Common myeloid progenitor, CD34-positive (primary cell): ENCODE measurements at regions not wholly inside any gene's neighbourhood (a gene's known extent, or its start where the extent isn't known, plus 50 kb on each side); places are given as distances from the start of the nearest gene placed in this dataset.

Source experiments
- CTCF ChIA-PET: fragments of 350-600 bp; sonication (Branson Sonifier 250); formaldehyde crosslinking; loops from one replicate; lab custom pipeline; 2021; ENCODE audit warnings: antibody characterized with exemption; lab: Charles Lee
- POLR2A ChIA-PET: fragments of 350-600 bp; sonication (Branson Sonifier 250); formaldehyde crosslinking; loops from one replicate; lab custom pipeline; 2021; ENCODE audit warnings: antibody characterized with exemption; lab: Charles Lee
- DNase-seq, 3 donors: peaks; one replicate each; pipeline versions ENCODE4 v3.0.0 to v3.0.0-alpha.2; 2013
- H3K27ac ChIP-seq, 2 experiments: 1 replicate in 1 of 2; 2 replicates in 1 of 2; pipeline ENCODE4 v1.7.0; 2013; ENCODE audit warnings: inconsistent platforms in 2 of 2, low read length in 2 of 2, mild to moderate bottlenecking in 2 of 2, low read depth in 1 of 2, moderate library complexity in 1 of 2; ENCODE audit not compliant: severe bottlenecking in 2 of 2, insufficient read depth in 1 of 2, poor library complexity in 1 of 2
- H3K27me3 ChIP-seq, 5 experiments: replicated peaks in 2 of 5; 1 replicate in 3 of 5; 2 replicates in 2 of 5; pipeline versions ENCODE4 v1.6.1 to v1.7.0; 2013; ENCODE audit warnings: low read length in 4 of 5, mild to moderate bottlenecking in 2 of 5, moderate library complexity in 2 of 5, inconsistent platforms in 1 of 5; ENCODE audit not compliant: insufficient read depth in 5 of 5, control insufficient read depth in 4 of 5
- H3K36me3 ChIP-seq, 4 experiments: 1 replicate in 2 of 4; 2 replicates in 2 of 4; pipeline versions ENCODE4 v1.6.1 to v1.7.0; 2013; ENCODE audit warnings: low read length in 3 of 4, control low read depth in 1 of 4, mild to moderate bottlenecking in 1 of 4; ENCODE audit not compliant: control insufficient read depth in 4 of 4, insufficient read depth in 4 of 4
- H3K4me1 ChIP-seq, 4 experiments: 1 replicate in 3 of 4; 2 replicates in 1 of 4; pipeline versions ENCODE4 v1.6.1 to v1.7.1; 2013; ENCODE audit warnings: low read length in 3 of 4, mild to moderate bottlenecking in 3 of 4, control low read depth in 1 of 4, inconsistent platforms in 1 of 4, moderate library complexity in 1 of 4; ENCODE audit not compliant: control insufficient read depth in 4 of 4, insufficient read depth in 4 of 4; ENCODE audit errors: control extremely low read depth in 1 of 4
- H3K4me3 ChIP-seq, 7 experiments: 1 replicate in 4 of 7; 2 replicates in 3 of 7; pipeline versions ENCODE4 v1.5.1 to v1.7.0; 2013; ENCODE audit warnings: mild to moderate bottlenecking in 7 of 7, low read length in 6 of 7, moderate library complexity in 6 of 7, inconsistent platforms in 2 of 7, low read depth in 2 of 7, control low read depth in 1 of 7; ENCODE audit not compliant: insufficient read depth in 4 of 7, control insufficient read depth in 1 of 7; ENCODE audit errors: extremely low read depth in 1 of 7
- H3K9me3 ChIP-seq, 5 experiments: 1 replicate in 4 of 5; 2 replicates in 1 of 5; pipeline versions ENCODE4 v1.6.1 to v1.7.1; 2013; ENCODE audit warnings: low read length in 4 of 5, mild to moderate bottlenecking in 2 of 5, inconsistent platforms in 1 of 5, low read depth in 1 of 5, moderate library complexity in 1 of 5; ENCODE audit not compliant: control insufficient read depth in 4 of 5, insufficient read depth in 2 of 5; ENCODE audit errors: control extremely low read depth in 1 of 5
- WGBS: methylation state at CpG from one replicate; pipeline ENCODE4 v1.1.5; 2013; ENCODE audit not compliant: insufficient coverage; 5-methylcytosine and 5-hydroxymethylcytosine counted together

DNA sequence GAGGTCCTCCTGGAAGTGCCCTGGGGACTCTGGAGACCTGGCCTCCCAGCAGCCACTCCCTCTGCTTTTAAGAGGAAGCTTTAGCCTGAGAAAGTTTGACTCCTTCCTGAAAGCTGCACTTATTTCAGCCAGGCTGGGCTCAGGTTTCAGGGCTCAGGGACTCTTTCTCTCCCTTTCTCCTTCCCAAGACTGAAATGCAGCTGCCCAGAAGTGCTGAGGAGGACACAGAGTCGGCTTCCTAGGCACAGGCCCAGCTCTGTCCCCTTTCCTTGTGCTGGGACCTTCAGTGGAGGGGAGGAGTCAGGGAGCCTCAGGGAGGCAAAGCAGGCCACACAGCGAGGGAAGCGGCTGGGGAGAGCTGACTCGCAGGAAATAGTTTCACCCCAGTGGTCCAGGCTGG, 137.3 kb downstream of the NAV1 start:
- peak overlapping the region in 1 of 7 experiments; percentile 40 for H3K4me3 ChIP-seq
- peak in 1 of 3 donors; percentile 16 for DNase-seq
- H3K4me1 ChIP-seq = peaks cover 3 to 49% (median 36%) of the 10 kb centered on the region in 4 experiments
- no peaks in the 10 kb centered on the region for H3K36me3 ChIP-seq
- ChIA-PET POLR2A (interaction anchor here (0.5 to 0.7 kb wide), 2 partner anchors 25 to 119 kb away, joined by 3 read pairs; no protein-coding TSS in a partner anchor), CTCF (interaction anchor here (0.9 to 1.7 kb wide), 8 partner anchors 10 to 441 kb away, joined by 3 to 4 read pairs (median 3); no protein-coding TSS in a partner anchor)
- no peaks in the 10 kb centered on the region for H3K9me3 ChIP-seq
- peak overlapping the region in 1 of 2 experiments; percentile 23 for H3K27ac ChIP-seq
- 7% methylated on average over 2 of the region's 4 CpGs for WGBS
- no peaks in the 10 kb centered on the region for H3K27me3 ChIP-seq

DNA sequence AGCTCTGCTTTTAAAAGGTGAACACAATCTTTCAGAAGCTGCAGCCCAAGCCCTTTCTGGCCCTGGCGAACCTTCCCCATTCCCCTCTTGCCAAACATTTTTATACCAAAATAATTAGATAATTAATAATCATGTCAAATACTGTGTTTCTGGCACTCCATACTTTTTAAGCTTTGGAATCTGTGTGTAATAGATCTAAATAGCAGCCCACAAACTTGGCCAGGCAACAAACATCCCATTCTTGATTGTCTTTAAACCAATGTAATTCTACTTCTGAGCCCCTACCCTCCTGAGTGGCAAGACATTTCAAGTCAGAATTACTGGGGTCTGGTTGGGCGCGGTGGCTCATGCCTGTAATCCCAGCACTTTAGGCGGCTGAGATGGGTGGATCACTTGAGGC, 137.7 kb downstream of the NAV1 start:
- Histone ChIP-seq H3K9me3 (no peaks in the 10 kb centered on the region), H3K4me3 (no peak overlapping the region), H3K27ac (peak overlapping the region in 1 of 2 experiments; percentile 23), H3K27me3 (no peaks in the 10 kb centered on the region), H3K36me3 (no peaks in the 10 kb centered on the region), H3K4me1 (peaks cover 3 to 47% (median 36%) of the 10 kb centered on the region in 4 experiments)
- CTCF ChIA-PET = interaction anchor here (0.9 to 1.7 kb wide), 7 partner anchors 9 to 441 kb away, joined by 3 to 4 read pairs (median 3); no protein-coding TSS in a partner anchor
- DNase-seq = no peak
- POLR2A ChIA-PET = no interaction called here
- no CpG with 5 or more reads among the region's 4 CpGs for WGBS

GRCh38 chr1:201678264-201679101, 139.6 kb downstream of the NAV1 start:
- Histone ChIP-seq H3K4me3 (no peak overlapping the region), H3K27ac (no peak overlapping the region), H3K9me3 (no peaks in the 10 kb centered on the region), H3K27me3 (no peaks in the 10 kb centered on the region), H3K36me3 (no peaks in the 10 kb centered on the region), H3K4me1 (peaks cover 0 to 29% (median 25%) of the 10 kb centered on the region in 4 experiments)
- WGBS = 100% methylated on average over 2 of the region's 9 CpGs
- DNase-seq = no peak
- ChIA-PET POLR2A (no interaction called here), CTCF (interaction anchor here (0.8 to 1.4 kb wide), 6 partner anchors 17 to 148 kb away, joined by 3 to 5 read pairs (median 3); no protein-coding TSS in a partner anchor)

DNA sequence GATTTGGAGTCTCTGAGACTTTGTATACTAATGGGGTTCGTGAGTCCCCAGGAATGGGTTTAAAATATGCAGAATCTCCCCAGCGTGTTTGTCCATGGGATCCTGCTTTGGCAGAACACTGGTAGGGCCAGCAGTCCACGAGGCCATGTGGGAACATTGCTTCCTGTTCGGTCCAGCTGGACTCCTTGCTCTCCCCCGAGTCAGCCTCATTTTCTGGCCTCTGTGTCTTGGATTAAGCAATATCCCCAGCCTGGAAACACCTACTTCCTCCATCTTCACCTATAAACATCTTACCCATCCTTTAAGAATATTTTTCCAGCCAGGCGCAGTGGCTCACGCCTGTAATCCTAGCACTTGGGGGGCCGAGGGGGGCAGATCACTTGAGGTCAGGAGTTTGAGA, 142.4 kb downstream of the NAV1 start:
- Histone ChIP-seq H3K9me3 (no peaks in the 10 kb centered on the region), H3K27ac (no peak overlapping the region), H3K27me3 (no peaks in the 10 kb centered on the region), H3K4me3 (no peak overlapping the region), H3K36me3 (no peaks in the 10 kb centered on the region), H3K4me1 (peaks cover 0 to 11% (median 7%) of the 10 kb centered on the region in 4 experiments)
- DNase-seq = no peak
- 90% methylated on average over 8 of the region's 8 CpGs for WGBS
- ChIA-PET CTCF (no interaction called here), POLR2A (no interaction called here)

DNA sequence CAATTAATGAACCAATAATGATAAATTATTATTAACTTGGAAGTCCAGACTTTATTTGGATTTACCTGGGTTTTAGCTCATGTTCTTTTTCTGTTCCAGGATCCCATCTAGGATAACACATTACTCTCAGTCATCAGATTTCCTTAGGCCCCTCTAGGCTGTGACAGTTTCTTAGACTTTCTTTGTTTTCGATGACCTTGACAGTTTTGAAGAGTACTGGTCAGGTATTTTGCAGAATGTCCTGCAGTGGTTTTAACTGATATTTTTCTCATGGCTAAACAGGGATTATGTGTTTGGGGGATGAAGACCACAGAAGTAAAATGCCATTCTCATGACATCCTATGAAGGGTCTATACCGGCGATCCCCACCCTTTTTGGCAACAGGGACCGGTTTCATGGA, 144.0 kb downstream of the NAV1 start:
- no peaks in the 10 kb centered on the region for H3K27me3 ChIP-seq
- H3K36me3 ChIP-seq = no peaks in the 10 kb centered on the region
- 89% methylated on average over 3 of the region's 4 CpGs for WGBS
- H3K4me1 ChIP-seq = peaks cover 4 to 15% (median 11%) of the 10 kb centered on the region in 4 experiments
- no peak overlapping the region for H3K4me3 ChIP-seq
- CTCF ChIA-PET = no interaction called here
- no peaks in the 10 kb centered on the region for H3K9me3 ChIP-seq
- no peak overlapping the region for H3K27ac ChIP-seq
- POLR2A ChIA-PET = no interaction called here
- DNase-seq = no peak

- ChIA-PET CTCF (no interaction called here), POLR2A (no interaction called here)
- 100% methylated on average over 4 of the region's 6 CpGs for WGBS
- no peak overlapping the region for H3K27ac ChIP-seq
- H3K27me3 ChIP-seq = no peaks in the 10 kb centered on the region
- peaks cover 4 to 15% (median 11%) of the 10 kb centered on the region in 4 experiments for H3K4me1 ChIP-seq
- H3K4me3 ChIP-seq = no peak overlapping the region
- H3K9me3 ChIP-seq = no peaks in the 10 kb centered on the region
- H3K36me3 ChIP-seq = no peaks in the 10 kb centered on the region
- DNase-seq = no peak
Measured at GRCh38 chr1:201683397-201683796, 144.5 kb downstream of the NAV1 start.

DNA sequence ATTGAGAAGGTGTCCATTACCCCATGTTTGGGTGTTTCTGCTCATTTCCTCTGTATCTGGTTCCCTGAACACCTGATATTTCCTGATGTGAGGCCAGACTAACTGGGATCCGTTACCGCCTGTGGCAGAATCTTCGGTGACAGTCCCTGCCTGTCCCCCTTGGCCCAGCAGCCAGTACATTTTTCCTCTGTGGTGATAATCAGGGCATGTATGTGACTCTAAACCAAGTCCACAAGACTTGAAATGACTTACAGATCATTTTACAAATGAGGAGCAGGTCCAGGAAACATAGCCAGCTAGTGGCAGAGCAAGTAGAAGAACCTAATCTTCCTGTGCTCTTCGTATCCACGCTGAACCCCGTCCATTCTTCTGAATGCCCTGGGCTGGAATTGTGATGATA, 143.5 kb upstream of the IPO9 start:
- ChIA-PET POLR2A (no interaction called here), CTCF (interaction anchor here (1.5 kb wide), 1 partner anchor 9 kb away, joined by 4 read pairs; no protein-coding TSS in a partner anchor)
- DNase-seq = no peak
- no peaks in the 10 kb centered on the region for H3K27me3 ChIP-seq
- H3K27ac ChIP-seq = no peak overlapping the region
- no peak overlapping the region for H3K4me3 ChIP-seq
- H3K4me1 ChIP-seq = peaks cover 4 to 15% (median 11%) of the 10 kb centered on the region in 4 experiments
- H3K36me3 ChIP-seq = no peaks in the 10 kb centered on the region
- H3K9me3 ChIP-seq = no peaks in the 10 kb centered on the region
- 83% methylated on average over 6 of the region's 6 CpGs for WGBS
